Tibial nerve (tissue), 4 donors: ENCODE measurements at regions not wholly inside any gene's neighbourhood (a gene's known extent, or its start where the extent isn't known, plus 50 kb on each side); places are given as distances from the start of the nearest gene placed in this dataset.

Experiments
- DNase-seq, 2 donors: peaks; one replicate each; pipeline ENCODE4 v3.0.0-alpha.2; 2019; ENCODE audit warnings: low spot score in 2 of 2
- H3K27ac ChIP-seq, 4 donors: fragments of 200-600 bp; sonication (generic) in 3 of 4; one replicate each; pipeline ENCODE4 v1.5.1; 2017 to 2019; ENCODE audit warnings: mild to moderate bottlenecking in 1 of 4
- H3K27me3 ChIP-seq, 2 donors: fragments of 200-600 bp; sonication (generic) in 1 of 2; one replicate each; pipeline versions ENCODE4 v1.5.1 to v1.6.0; 2017 to 2019
- H3K36me3 ChIP-seq, 3 donors: fragments of 200-600 bp; sonication (generic); one replicate each; pipeline ENCODE4 v1.5.1; 2018 to 2019
- H3K4me1 ChIP-seq, 4 donors: fragments of 200-600 bp; sonication (generic) in 3 of 4; one replicate each; pipeline ENCODE4 v1.5.1; 2017 to 2019
- H3K4me3 ChIP-seq, 4 donors: fragments of 200-600 bp; sonication (generic) in 3 of 4; one replicate each; pipeline ENCODE4 v1.5.1; 2017 to 2019; ENCODE audit warnings: mild to moderate bottlenecking in 1 of 4, moderate library complexity in 1 of 4
- H3K9me3 ChIP-seq, 4 donors: fragments of 200-600 bp; sonication (generic) in 3 of 4; one replicate each; pipeline ENCODE4 v1.5.1; 2017 to 2019
- CTCF ChIP-seq, 5 experiments: fragments of 200-600 bp in 3 of 5; fragments of 450-650 bp in 2 of 5; sonication (generic) in 3 of 5; IDR thresholded peaks; one replicate each; pipeline ENCODE4 v1.5.1; 2016 to 2019; ENCODE audit warnings: antibody characterized with exemption in 5 of 5, mild to moderate bottlenecking in 3 of 5, moderate library complexity in 2 of 5
- EP300 ChIP-seq, 2 donors: sonication (generic); formaldehyde crosslinking; IDR thresholded peaks; one replicate each; pipeline ENCODE4 v1.6.1; 2017; ENCODE audit warnings: antibody characterized with exemption in 2 of 2, mild to moderate bottlenecking in 1 of 2
- POLR2A ChIP-seq, 2 donors: fragments of 450-650 bp; IDR thresholded peaks; one replicate each; pipeline ENCODE4 v1.6.1; 2017; ENCODE audit warnings: antibody characterized with exemption in 2 of 2, mild to moderate bottlenecking in 2 of 2, moderate library complexity in 2 of 2
- WGBS, 2 donors: methylation state at CpG; one replicate each; pipeline ENCODE4 v1.1.5; 2018; 5-methylcytosine and 5-hydroxymethylcytosine counted together

- TF ChIP-seq EP300 (IDR thresholded peaks at IDR 0.05) (no peak), POLR2A (IDR thresholded peaks at IDR 0.05) (no peak), CTCF (IDR thresholded peaks at IDR 0.05) (no peak)
- WGBS, 2 donors = 81 to 90% methylated on average over 5 of the region's 5 CpGs
- no peak for DNase-seq
- no peak overlapping the region for H3K27ac ChIP-seq
- peaks cover 0 to 12% of the 10 kb centered on the region in 2 donors for H3K27me3 ChIP-seq
- no peaks in the 10 kb centered on the region for H3K4me1 ChIP-seq
- H3K36me3 ChIP-seq = no peaks in the 10 kb centered on the region
- H3K9me3 ChIP-seq = no peaks in the 10 kb centered on the region
- H3K4me3 ChIP-seq = no peak overlapping the region
Measured at GRCh38 chr1:36722871-36723270, 240.2 kb upstream of the CSF3R start.

- Histone ChIP-seq H3K27ac (no peak overlapping the region), H3K4me1 (no peaks in the 10 kb centered on the region), H3K4me3 (no peak overlapping the region), H3K27me3 (peaks cover 0 to 12% of the 10 kb centered on the region in 2 donors), H3K36me3 (no peaks in the 10 kb centered on the region), H3K9me3 (no peaks in the 10 kb centered on the region)
- DNase-seq = no peak
- TF ChIP-seq POLR2A (IDR thresholded peaks at IDR 0.05) = no peak
- no peak for TF ChIP-seq CTCF (IDR thresholded peaks at IDR 0.05)
- no peak for TF ChIP-seq EP300 (IDR thresholded peaks at IDR 0.05)
- WGBS, 2 donors = 50 to 63% methylated on average over 5 to 6 of the region's 6 CpGs
Measured at GRCh38 chr1:36721261-36721660, 238.5 kb upstream of the CSF3R start.

- H3K4me1 ChIP-seq = no peaks in the 10 kb centered on the region
- no peaks in the 10 kb centered on the region for H3K9me3 ChIP-seq
- peaks cover 0 to 16% of the 10 kb centered on the region in 2 donors for H3K27me3 ChIP-seq
- 79 to 83% methylated on average over 2 of the region's 2 CpGs for WGBS, 2 donors
- TF ChIP-seq CTCF (IDR thresholded peaks at IDR 0.05) (no peak), POLR2A (IDR thresholded peaks at IDR 0.05) (no peak), EP300 (IDR thresholded peaks at IDR 0.05) (no peak)
- no peak overlapping the region for H3K4me3 ChIP-seq
- no peak overlapping the region for H3K27ac ChIP-seq
- DNase-seq = no peak
- no peaks in the 10 kb centered on the region for H3K36me3 ChIP-seq
Measured at GRCh38 chr1:36717431-36717830, 234.7 kb upstream of the CSF3R start.

GRCh38 chr1:36715797-36716196 lies 233.1 kb upstream of the CSF3R start:
- H3K9me3 ChIP-seq = no peaks in the 10 kb centered on the region
- no peak overlapping the region for H3K27ac ChIP-seq
- no peaks in the 10 kb centered on the region for H3K36me3 ChIP-seq
- TF ChIP-seq POLR2A (IDR thresholded peaks at IDR 0.05) (no peak), CTCF (IDR thresholded peaks at IDR 0.05) (no peak), EP300 (IDR thresholded peaks at IDR 0.05) (no peak)
- no peak overlapping the region for H3K4me3 ChIP-seq
- no peak for DNase-seq
- H3K4me1 ChIP-seq = peaks cover 0 to 8% (median 0%) of the 10 kb centered on the region in 4 donors
- H3K27me3 ChIP-seq = peaks cover 0 to 31% of the 10 kb centered on the region in 2 donors
- WGBS, 2 donors = 82 to 85% methylated on average over 2 of the region's 2 CpGs

- Histone ChIP-seq H3K27ac (no peak overlapping the region), H3K4me3 (no peak overlapping the region), H3K9me3 (no peaks in the 10 kb centered on the region), H3K4me1 (peaks cover 0 to 18% (median 0%) of the 10 kb centered on the region in 4 donors), H3K36me3 (no peaks in the 10 kb centered on the region), H3K27me3 (peaks cover 0 to 38% of the 10 kb centered on the region in 2 donors)
- TF ChIP-seq POLR2A (IDR thresholded peaks at IDR 0.05) = no peak
- TF ChIP-seq EP300 (IDR thresholded peaks at IDR 0.05) = no peak
- no peak for DNase-seq
- 36 to 47% methylated on average over 2 of the region's 2 CpGs for WGBS, 2 donors
Measured at GRCh38 chr1:36714301-36714700, 231.6 kb upstream of the CSF3R start.

- Histone ChIP-seq H3K27me3 (peaks cover 0 to 34% of the 10 kb centered on the region in 2 donors), H3K36me3 (no peaks in the 10 kb centered on the region)
Measured at GRCh38 chr1:36711480-36711879, 228.8 kb upstream of the CSF3R start.

More at GRCh38 chr1:36711480-36711879, 228.8 kb upstream of the CSF3R start:
- H3K27ac ChIP-seq = no peak overlapping the region
- H3K4me3 ChIP-seq = no peak overlapping the region
- peaks cover 0 to 18% (median 0%) of the 10 kb centered on the region in 4 donors for H3K4me1 ChIP-seq
- WGBS, 2 donors = 34 to 48% methylated on average over 2 of the region's 2 CpGs
- H3K9me3 ChIP-seq = no peaks in the 10 kb centered on the region
- TF ChIP-seq EP300 (IDR thresholded peaks at IDR 0.05) = no peak
- no peak for TF ChIP-seq POLR2A (IDR thresholded peaks at IDR 0.05)
- TF ChIP-seq CTCF (IDR thresholded peaks at IDR 0.05) = no peak
- DNase-seq = no peak
